ENCODE measurements at regions not wholly inside any gene's neighbourhood (a gene's known extent, or its start where the extent isn't known, plus 50 kb on each side); places are given as distances from the start of the nearest gene placed in this dataset.

DNA sequence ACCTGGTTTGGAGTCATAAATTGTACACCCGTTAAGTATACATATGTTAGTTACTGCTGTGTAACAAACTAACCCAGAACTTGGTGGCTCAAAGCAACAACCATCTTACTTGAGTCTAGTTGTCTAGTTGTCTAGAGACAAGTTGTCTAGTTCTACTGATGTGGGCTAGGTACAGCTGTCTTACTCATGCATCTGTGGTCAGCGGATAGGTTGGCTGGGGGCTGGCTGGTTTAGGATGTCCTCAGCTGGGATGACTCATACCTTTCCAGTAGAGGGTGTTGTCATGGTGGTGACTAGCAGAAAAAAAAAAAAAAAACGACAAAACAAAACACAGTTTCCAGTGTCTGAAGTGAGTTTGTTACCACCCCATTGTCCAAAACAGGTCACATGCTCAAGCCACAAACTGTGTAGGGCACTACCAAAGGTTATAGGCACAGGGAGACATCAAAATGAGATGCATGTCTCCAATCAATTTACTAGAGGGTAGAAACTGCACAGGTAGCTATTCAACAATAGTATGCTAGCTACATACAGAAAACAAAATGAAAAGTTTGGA lies 680.3 kb downstream of the MED13L start:
- Histone ChIP-seq H3K9ac (no peak overlapping the region), H3K27me3 (replicated peaks; ENCODE audit: insufficient read depth) (no peaks in the 10 kb centered on the region), H4K20me1 (ENCODE audit: insufficient read depth) (no peaks in the 10 kb centered on the region), H3K4me1 (ENCODE audit: insufficient read depth) (peaks cover 8% of the 10 kb centered on the region), H3K79me2 (ENCODE audit: insufficient read depth) (no peaks in the 10 kb centered on the region), H3F3A (ENCODE audit: insufficient read depth) (no peaks in the 10 kb centered on the region), H3K9me3 (ENCODE audit: low read depth) (no peaks in the 10 kb centered on the region), H3K9me2 (ENCODE audit: insufficient read depth) (no peaks in the 10 kb centered on the region), H3K4me3 (no peak overlapping the region), H3K4me2 (ENCODE audit: unreplicated experiment) (no peak overlapping the region), H2AFZ (no peak overlapping the region), H3K36me3 (ENCODE audit: low read depth) (no peaks in the 10 kb centered on the region), H3K27ac (no peak overlapping the region)
- 30 to 32% methylated on average over 3 of the region's 3 CpGs for WGBS, 2 experiments (ENCODE audit: low coverage in 1 of 2, low lambda C conversion rate in 2 of 2, missing lambda C conversion rate in 2 of 2)
- in situ Hi-C loops (cut with MboI), result no loop called here
- TF ChIP-seq EZH2phosphoT487 (IDR thresholded peaks at IDR 0.05; ENCODE audit: insufficient read depth, low read depth) (no peak), EZH2 (IDR thresholded peaks at IDR 0.05; ENCODE audit: insufficient read depth, poor library complexity, severe bottlenecking) (no peak)
- peak; percentile 92 for DNase-seq

DNA sequence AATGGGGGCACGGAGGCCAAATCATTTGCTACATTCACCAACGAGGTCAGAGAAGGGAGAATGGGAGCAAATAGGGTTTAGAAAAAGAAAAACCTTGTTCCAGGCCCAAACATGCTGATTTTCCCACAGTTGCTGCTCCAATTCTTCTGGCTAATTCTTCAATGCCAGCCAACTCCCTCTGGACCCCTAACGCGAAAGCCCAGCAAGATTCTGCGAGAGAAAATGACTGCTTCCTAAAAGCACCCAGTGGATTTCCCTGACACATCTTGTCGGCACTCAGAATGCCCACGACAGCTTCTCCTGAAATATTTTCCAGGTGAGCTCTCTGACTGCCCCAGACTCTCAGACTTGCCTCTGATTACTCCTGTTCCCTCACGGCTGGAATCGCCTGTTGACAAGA lies 689.4 kb downstream of the MED13L start:
- Histone ChIP-seq H3K4me3 (no peak overlapping the region), H3F3A (ENCODE audit: insufficient read depth) (no peaks in the 10 kb centered on the region), H2AFZ (no peak overlapping the region), H3K9me3 (ENCODE audit: low read depth) (no peaks in the 10 kb centered on the region), H3K27me3 (replicated peaks; ENCODE audit: insufficient read depth) (no peaks in the 10 kb centered on the region), H3K4me1 (ENCODE audit: insufficient read depth) (no peaks in the 10 kb centered on the region), H3K36me3 (ENCODE audit: low read depth) (no peaks in the 10 kb centered on the region), H3K9me2 (ENCODE audit: insufficient read depth) (no peaks in the 10 kb centered on the region), H3K79me2 (ENCODE audit: insufficient read depth) (no peaks in the 10 kb centered on the region), H4K20me1 (ENCODE audit: insufficient read depth) (no peaks in the 10 kb centered on the region), H3K4me2 (ENCODE audit: unreplicated experiment) (no peak overlapping the region), H3K27ac (no peak overlapping the region), H3K9ac (no peak overlapping the region)
- in situ Hi-C loops (cut with MboI), result no loop called here
- DNase-seq, result no peak
- TF ChIP-seq EZH2phosphoT487 (IDR thresholded peaks at IDR 0.05; ENCODE audit: insufficient read depth, low read depth) (no peak), EZH2 (IDR thresholded peaks at IDR 0.05; ENCODE audit: insufficient read depth, poor library complexity, severe bottlenecking) (no peak)
- WGBS, 2 experiments (ENCODE audit: low coverage in 1 of 2, low lambda C conversion rate in 2 of 2, missing lambda C conversion rate in 2 of 2), result 65 to 69% methylated on average over 9 of the region's 9 CpGs

DNA sequence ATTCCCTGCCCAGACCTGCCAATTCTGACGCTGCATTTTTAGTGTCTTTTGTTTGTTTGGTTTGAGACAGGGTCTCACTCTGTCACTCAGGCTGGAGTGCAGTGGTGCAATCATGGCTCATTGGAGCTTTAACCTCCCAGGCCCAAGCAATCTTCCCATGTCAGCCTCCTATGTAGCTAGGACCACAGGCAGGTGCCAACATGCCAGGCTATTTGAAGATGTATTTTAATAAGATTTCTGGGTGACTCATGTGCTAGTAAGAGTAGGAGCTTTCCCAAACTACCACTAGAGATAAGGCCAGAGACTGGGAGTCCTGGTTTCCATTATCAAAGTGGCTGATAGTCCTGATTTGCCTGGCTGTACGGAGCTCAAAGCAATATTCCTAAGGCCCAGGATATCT lies 693.3 kb downstream of the MED13L start:
- no peak overlapping the region for H3K27ac ChIP-seq
- no peaks in the 10 kb centered on the region for H3K27me3 ChIP-seq (replicated peaks; ENCODE audit: insufficient read depth)
- no peak overlapping the region for H3K4me2 ChIP-seq (ENCODE audit: unreplicated experiment)
- H3K9me2 ChIP-seq (ENCODE audit: insufficient read depth), result no peaks in the 10 kb centered on the region
- TF ChIP-seq EZH2phosphoT487 (IDR thresholded peaks at IDR 0.05; ENCODE audit: insufficient read depth, low read depth) (no peak), EZH2 (IDR thresholded peaks at IDR 0.05; ENCODE audit: insufficient read depth, poor library complexity, severe bottlenecking) (no peak)
- H3K79me2 ChIP-seq (ENCODE audit: insufficient read depth), result no peaks in the 10 kb centered on the region
- in situ Hi-C loops (cut with MboI), result no loop called here
- no peaks in the 10 kb centered on the region for H3K4me1 ChIP-seq (ENCODE audit: insufficient read depth)
- H3K36me3 ChIP-seq (ENCODE audit: low read depth), result no peaks in the 10 kb centered on the region
- no peak overlapping the region for H3K4me3 ChIP-seq
- H3K9ac ChIP-seq, result no peak overlapping the region
- H2AFZ ChIP-seq, result no peak overlapping the region
- DNase-seq, result no peak
- no peaks in the 10 kb centered on the region for H3K9me3 ChIP-seq (ENCODE audit: low read depth)
- no peaks in the 10 kb centered on the region for H3F3A ChIP-seq (ENCODE audit: insufficient read depth)
- no peaks in the 10 kb centered on the region for H4K20me1 ChIP-seq (ENCODE audit: insufficient read depth)
- WGBS, 2 experiments (ENCODE audit: low coverage in 1 of 2, low lambda C conversion rate in 2 of 2, missing lambda C conversion rate in 2 of 2), result 40 to 54% methylated on average over 2 of the region's 2 CpGs

DNA sequence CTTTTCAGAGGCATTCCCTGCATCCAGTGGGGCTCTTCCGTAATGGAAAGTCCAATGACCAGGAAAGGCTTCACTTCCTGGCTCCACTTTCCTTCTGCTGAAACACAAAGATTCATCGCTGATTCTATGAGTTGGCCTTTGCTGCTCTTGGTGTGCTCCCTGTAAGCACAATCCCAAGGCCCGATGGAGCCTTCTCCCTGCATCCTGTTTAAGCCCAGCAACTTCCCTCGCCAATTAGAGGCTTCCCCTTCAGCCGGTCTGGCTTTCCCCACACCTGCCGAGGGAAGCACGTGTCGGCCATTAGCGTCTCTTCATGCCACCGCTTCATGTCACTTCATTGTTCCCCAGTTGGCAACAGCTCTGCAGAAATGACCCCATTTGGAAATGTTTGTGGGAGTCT lies 693.9 kb downstream of the MED13L start:
- Histone ChIP-seq H3K36me3 (ENCODE audit: low read depth) (no peaks in the 10 kb centered on the region), H4K20me1 (ENCODE audit: insufficient read depth) (no peaks in the 10 kb centered on the region), H3K79me2 (ENCODE audit: insufficient read depth) (no peaks in the 10 kb centered on the region), H3K27me3 (replicated peaks; ENCODE audit: insufficient read depth) (no peaks in the 10 kb centered on the region), H3K9me2 (ENCODE audit: insufficient read depth) (no peaks in the 10 kb centered on the region), H3K4me2 (ENCODE audit: unreplicated experiment) (no peak overlapping the region), H3K4me1 (ENCODE audit: insufficient read depth) (no peaks in the 10 kb centered on the region), H3K9ac (no peak overlapping the region), H3F3A (ENCODE audit: insufficient read depth) (no peaks in the 10 kb centered on the region), H3K9me3 (ENCODE audit: low read depth) (no peaks in the 10 kb centered on the region), H3K27ac (no peak overlapping the region), H2AFZ (no peak overlapping the region), H3K4me3 (no peak overlapping the region)
- WGBS, 2 experiments (ENCODE audit: low coverage in 1 of 2, low lambda C conversion rate in 2 of 2, missing lambda C conversion rate in 2 of 2), result 77 to 79% methylated on average over 10 of the region's 10 CpGs
- no peak for DNase-seq
- no peak for TF ChIP-seq EZH2phosphoT487 (IDR thresholded peaks at IDR 0.05; ENCODE audit: insufficient read depth, low read depth)
- no peak for TF ChIP-seq EZH2 (IDR thresholded peaks at IDR 0.05; ENCODE audit: insufficient read depth, poor library complexity, severe bottlenecking)
- in situ Hi-C loops (cut with MboI), result no loop called here

DNA sequence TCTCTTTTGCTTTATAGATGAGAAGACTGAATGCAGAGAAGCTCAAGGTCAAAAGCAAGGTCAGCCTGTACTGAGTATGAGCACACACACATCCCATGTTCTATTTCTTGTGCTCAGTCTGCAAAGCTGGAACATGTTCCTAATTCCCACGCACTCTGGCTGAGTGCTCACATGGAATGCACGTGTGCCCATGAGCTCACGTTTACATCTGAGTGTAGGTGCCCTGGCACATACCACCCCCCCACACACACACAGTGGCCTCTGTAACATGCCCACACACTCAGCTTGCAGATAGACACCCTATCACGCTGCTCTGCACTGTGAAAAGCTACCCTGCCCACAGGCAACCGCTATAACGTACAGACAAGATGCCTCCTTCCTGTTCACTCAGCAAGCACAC lies 700.1 kb downstream of the MED13L start:
- Histone ChIP-seq H3K36me3 (ENCODE audit: low read depth) (no peaks in the 10 kb centered on the region), H3K9ac (no peak overlapping the region), H3K27me3 (replicated peaks; ENCODE audit: insufficient read depth) (no peaks in the 10 kb centered on the region), H3K27ac (no peak overlapping the region), H3K4me1 (ENCODE audit: insufficient read depth) (no peaks in the 10 kb centered on the region), H3K9me3 (ENCODE audit: low read depth) (no peaks in the 10 kb centered on the region), H3K4me2 (ENCODE audit: unreplicated experiment) (no peak overlapping the region), H3F3A (ENCODE audit: insufficient read depth) (no peaks in the 10 kb centered on the region), H3K4me3 (no peak overlapping the region), H3K9me2 (ENCODE audit: insufficient read depth) (no peaks in the 10 kb centered on the region), H3K79me2 (ENCODE audit: insufficient read depth) (no peaks in the 10 kb centered on the region), H4K20me1 (ENCODE audit: insufficient read depth) (no peaks in the 10 kb centered on the region), H2AFZ (no peak overlapping the region)
- 48 to 50% methylated on average over 6 of the region's 6 CpGs for WGBS, 2 experiments (ENCODE audit: low coverage in 1 of 2, low lambda C conversion rate in 2 of 2, missing lambda C conversion rate in 2 of 2)
- no peak for TF ChIP-seq EZH2phosphoT487 (IDR thresholded peaks at IDR 0.05; ENCODE audit: insufficient read depth, low read depth)
- TF ChIP-seq EZH2 (IDR thresholded peaks at IDR 0.05; ENCODE audit: insufficient read depth, poor library complexity, severe bottlenecking), result no peak
- in situ Hi-C loops (cut with MboI), result no loop called here
- no peak for DNase-seq

Measured in GM23248 (cell line).